ENCODE measurements at regions not wholly inside any gene's neighbourhood (a gene's known extent, or its start where the extent isn't known, plus 50 kb on each side); places are given as distances from the start of the nearest gene placed in this dataset.

DNA sequence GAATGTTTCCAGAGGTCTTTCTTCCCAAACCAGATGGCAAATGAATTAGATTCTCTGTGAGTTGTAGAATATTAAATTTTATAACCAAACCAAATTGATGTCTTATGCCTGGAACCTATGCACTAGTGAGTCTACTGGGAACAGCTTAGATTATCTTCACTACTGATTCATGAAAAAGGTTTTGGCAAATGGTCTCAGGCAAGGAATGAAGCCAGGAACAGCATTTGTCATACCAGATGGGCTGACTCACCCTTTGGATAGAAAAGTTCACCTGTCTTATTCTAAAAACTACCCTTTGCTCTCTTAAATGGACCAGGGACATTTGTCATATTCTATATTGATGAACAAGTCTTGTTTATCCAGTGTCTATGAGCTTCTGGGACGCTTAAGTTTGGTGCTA is 135.4 kb upstream of the ECI2 start:
- Histone ChIP-seq H3K9ac (ENCODE audit: extremely low read depth, low read length, poor library complexity, severe bottlenecking) (no peak overlapping the region), H3K9me3 (ENCODE audit: control insufficient read depth, low read length) (no peaks in the 10 kb centered on the region), H3K27me3 (ENCODE audit: control insufficient read depth, insufficient read depth, low read length, poor library complexity, severe bottlenecking) (no peaks in the 10 kb centered on the region), H3K36me3 (ENCODE audit: control insufficient read depth, insufficient read depth, low read length) (no peaks in the 10 kb centered on the region), H3K4me3 (ENCODE audit: low read length) (no peak overlapping the region), H3K4me1 (ENCODE audit: control insufficient read depth, insufficient read depth, low read length) (no peaks in the 10 kb centered on the region), H3K27ac (ENCODE audit: low read depth, low read length) (no peak overlapping the region)
- H3K27ac Mint-ChIP-seq, result no peak overlapping the region
- no peaks in the 10 kb centered on the region for H3K4me1 Mint-ChIP-seq
- no peak overlapping the region for H3K4me3 Mint-ChIP-seq
- no peaks in the 10 kb centered on the region for H3K36me3 Mint-ChIP-seq (ENCODE audit: low read depth)
- H3K27me3 Mint-ChIP-seq (ENCODE audit: insufficient read depth), result peaks cover 6% of the 10 kb centered on the region
- DNase-seq, result no peak
- no peaks in the 10 kb centered on the region for H3K9me3 Mint-ChIP-seq
- WGBS, 2 experiments (ENCODE audit: insufficient coverage in 1 of 2, insufficient read length in 1 of 2), result 88 to 100% methylated on average over 1 of the region's 1 CpG
- TF ChIP-seq, protein P1, sequence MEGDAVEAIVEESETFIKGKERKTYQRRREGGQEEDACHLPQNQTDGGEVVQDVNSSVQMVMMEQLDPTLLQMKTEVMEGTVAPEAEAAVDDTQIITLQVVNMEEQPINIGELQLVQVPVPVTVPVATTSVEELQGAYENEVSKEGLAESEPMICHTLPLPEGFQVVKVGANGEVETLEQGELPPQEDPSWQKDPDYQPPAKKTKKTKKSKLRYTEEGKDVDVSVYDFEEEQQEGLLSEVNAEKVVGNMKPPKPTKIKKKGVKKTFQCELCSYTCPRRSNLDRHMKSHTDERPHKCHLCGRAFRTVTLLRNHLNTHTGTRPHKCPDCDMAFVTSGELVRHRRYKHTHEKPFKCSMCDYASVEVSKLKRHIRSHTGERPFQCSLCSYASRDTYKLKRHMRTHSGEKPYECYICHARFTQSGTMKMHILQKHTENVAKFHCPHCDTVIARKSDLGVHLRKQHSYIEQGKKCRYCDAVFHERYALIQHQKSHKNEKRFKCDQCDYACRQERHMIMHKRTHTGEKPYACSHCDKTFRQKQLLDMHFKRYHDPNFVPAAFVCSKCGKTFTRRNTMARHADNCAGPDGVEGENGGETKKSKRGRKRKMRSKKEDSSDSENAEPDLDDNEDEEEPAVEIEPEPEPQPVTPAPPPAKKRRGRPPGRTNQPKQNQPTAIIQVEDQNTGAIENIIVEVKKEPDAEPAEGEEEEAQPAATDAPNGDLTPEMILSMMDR (conservative IDR thresholded peaks at IDR 0.05), result no peak

DNA sequence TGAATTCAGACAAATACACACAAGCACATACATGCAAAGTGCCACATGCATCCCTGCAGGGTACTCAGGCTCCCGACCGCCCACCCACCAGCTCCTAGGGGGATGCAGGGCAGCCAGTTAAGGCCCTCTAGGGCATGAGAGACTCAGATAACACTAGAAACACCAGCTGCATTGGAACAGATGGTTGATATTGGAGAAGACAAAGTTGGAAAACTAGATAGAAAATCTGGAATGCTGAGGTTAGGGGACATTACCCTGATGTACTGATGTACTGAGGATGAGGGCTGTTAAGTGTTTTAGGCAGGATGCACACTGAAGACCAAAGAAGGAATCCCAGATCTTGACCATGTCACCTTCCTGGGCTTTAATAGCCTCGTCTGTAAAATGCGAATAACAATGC is 134.6 kb upstream of the ECI2 start:
- no peaks in the 10 kb centered on the region for H3K9me3 Mint-ChIP-seq
- Histone ChIP-seq H3K4me3 (ENCODE audit: low read length) (no peak overlapping the region), H3K27me3 (ENCODE audit: control insufficient read depth, insufficient read depth, low read length, poor library complexity, severe bottlenecking) (no peaks in the 10 kb centered on the region), H3K27ac (ENCODE audit: low read depth, low read length) (no peak overlapping the region), H3K9me3 (ENCODE audit: control insufficient read depth, low read length) (no peaks in the 10 kb centered on the region), H3K4me1 (ENCODE audit: control insufficient read depth, insufficient read depth, low read length) (no peaks in the 10 kb centered on the region), H3K9ac (ENCODE audit: extremely low read depth, low read length, poor library complexity, severe bottlenecking) (no peak overlapping the region), H3K36me3 (ENCODE audit: control insufficient read depth, insufficient read depth, low read length) (no peaks in the 10 kb centered on the region)
- TF ChIP-seq, protein P1 (conservative IDR thresholded peaks at IDR 0.05), result no peak
- H3K4me1 Mint-ChIP-seq, result no peaks in the 10 kb centered on the region
- peaks cover 6% of the 10 kb centered on the region for H3K27me3 Mint-ChIP-seq (ENCODE audit: insufficient read depth)
- 95% methylated on average over 4 of the region's 4 CpGs for WGBS, 2 experiments (ENCODE audit: insufficient coverage in 1 of 2, insufficient read length in 1 of 2)
- no peaks in the 10 kb centered on the region for H3K36me3 Mint-ChIP-seq (ENCODE audit: low read depth)
- H3K4me3 Mint-ChIP-seq, result no peak overlapping the region
- no peak overlapping the region for H3K27ac Mint-ChIP-seq
- DNase-seq, result no peak

DNA sequence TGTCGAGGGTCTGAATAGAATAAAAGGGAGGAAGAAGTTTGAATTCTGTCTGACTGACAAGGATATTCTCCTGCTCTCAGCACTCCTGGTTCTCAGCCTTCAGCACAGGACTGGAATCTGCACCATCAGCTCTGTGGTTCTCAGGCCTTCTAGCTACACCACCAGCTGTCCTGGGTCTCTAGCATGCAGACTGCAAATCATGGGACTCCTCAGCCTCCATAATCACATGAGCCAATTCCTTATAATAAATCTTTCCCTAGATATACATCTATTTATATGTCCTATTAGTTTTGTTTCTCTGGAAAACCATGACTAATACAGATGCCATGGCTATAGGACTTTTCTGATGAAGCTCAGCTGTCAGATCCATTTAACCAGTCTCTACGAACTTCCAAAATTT is 132.8 kb upstream of the ECI2 start:
- DNase-seq, result no peak
- Histone ChIP-seq H3K9ac (ENCODE audit: extremely low read depth, low read length, poor library complexity, severe bottlenecking) (no peak overlapping the region), H3K4me1 (ENCODE audit: control insufficient read depth, insufficient read depth, low read length) (no peaks in the 10 kb centered on the region), H3K4me3 (ENCODE audit: low read length) (no peak overlapping the region), H3K9me3 (ENCODE audit: control insufficient read depth, low read length) (no peaks in the 10 kb centered on the region), H3K27ac (ENCODE audit: low read depth, low read length) (no peak overlapping the region), H3K27me3 (ENCODE audit: control insufficient read depth, insufficient read depth, low read length, poor library complexity, severe bottlenecking) (no peaks in the 10 kb centered on the region), H3K36me3 (ENCODE audit: control insufficient read depth, insufficient read depth, low read length) (no peaks in the 10 kb centered on the region)
- Mint-ChIP-seq H3K4me1 (no peaks in the 10 kb centered on the region), H3K4me3 (no peak overlapping the region), H3K27me3 (ENCODE audit: insufficient read depth) (peaks cover 6% of the 10 kb centered on the region), H3K27ac (no peak overlapping the region), H3K9me3 (no peaks in the 10 kb centered on the region), H3K36me3 (ENCODE audit: low read depth) (no peaks in the 10 kb centered on the region)
- 83 to 88% methylated on average over 1 to 2 of the region's 2 CpGs for WGBS, 2 experiments (ENCODE audit: insufficient coverage in 1 of 2, insufficient read length in 1 of 2)
- TF ChIP-seq, protein P1 (conservative IDR thresholded peaks at IDR 0.05), result no peak

All from endodermal cell (in vitro differentiated cells).